H1 (cell line): ENCODE measurements at regions not wholly inside any gene's neighbourhood (a gene's known extent, or its start where the extent isn't known, plus 50 kb on each side); places are given as distances from the start of the nearest gene placed in this dataset.

Experiments
- ATF2 ChIP-seq: IDR thresholded peaks from 2 replicates; pipeline ENCODE4 v1.6.1; 2012; ENCODE audit warnings: low read length, inconsistent platforms
- ATF3 ChIP-seq: IDR thresholded peaks from 2 replicates; pipeline ENCODE4 v1.6.1; 2011; ENCODE audit warnings: low read depth, mild to moderate bottlenecking, low read length; ENCODE audit not compliant: insufficient read depth
- CHD1 ChIP-seq: IDR thresholded peaks from 2 replicates; pipeline ENCODE4 v1.6.1; 2012; ENCODE audit warnings: low read depth, low read length, improper control_type of control experiment
- CTCF ChIP-seq, 3 experiments: IDR thresholded peaks; 1 replicate in 2 of 3; 2 replicates in 1 of 3; pipeline versions ENCODE4 v1.5.1 to v1.6.1; 2011; ENCODE audit warnings: low read length in 3 of 3, mild to moderate bottlenecking in 3 of 3, inconsistent platforms in 2 of 3, low read depth in 1 of 3, moderate library complexity in 1 of 3; ENCODE audit not compliant: insufficient read depth in 1 of 3; ENCODE audit errors: control extremely low read depth in 1 of 3
- MAX ChIP-seq: IDR thresholded peaks from 2 replicates; pipeline ENCODE4 v1.6.1; 2012; ENCODE audit warnings: inconsistent platforms
- NRF1 ChIP-seq: IDR thresholded peaks from 2 replicates; pipeline ENCODE4 v1.6.1; 2011; ENCODE audit warnings: mild to moderate bottlenecking, low read depth, low read length, improper control_type of control experiment
- POLR2A ChIP-seq, 2 experiments: IDR thresholded peaks; 1 replicate in 1 of 2; 2 replicates in 1 of 2; pipeline ENCODE4 v1.6.1; 2011; ENCODE audit warnings: low read depth in 2 of 2, low read length in 2 of 2, mild to moderate bottlenecking in 2 of 2; ENCODE audit errors: control extremely low read depth in 1 of 2
- POLR2AphosphoS5 ChIP-seq: IDR thresholded peaks from 2 replicates; pipeline ENCODE4 v1.6.1; 2011; ENCODE audit warnings: low read depth, low read length
- POU5F1 ChIP-seq: IDR thresholded peaks from 2 replicates; pipeline ENCODE4 v1.6.1; 2011; ENCODE audit warnings: low read depth, mild to moderate bottlenecking, low read length, moderate library complexity
- RNF2 ChIP-seq: fragments of 200-900, 300-1000 bp; sonication (generic); IDR thresholded peaks from 2 replicates; pipeline ENCODE4 v1.7.1; 2016; ENCODE audit warnings: borderline replicate concordance, low read depth, mild to moderate bottlenecking, antibody characterized with exemption, low read length; ENCODE audit not compliant: poor library complexity, severe bottlenecking; ENCODE audit errors: missing control alignments
- TAF1 ChIP-seq: IDR thresholded peaks from 2 replicates; pipeline ENCODE4 v1.6.1; 2011; ENCODE audit warnings: mild to moderate bottlenecking, low read depth, low read length
- ZNF274 ChIP-seq: IDR thresholded peaks from 2 replicates; pipeline ENCODE4 v1.7.0; 2012; ENCODE audit warnings: low read length, borderline replicate concordance; ENCODE audit errors: extremely low read depth

- TF ChIP-seq CTCF (IDR thresholded peaks at IDR 0.05; ENCODE audit: control extremely low read depth in 1 of 3, insufficient read depth in 1 of 3, low read depth in 1 of 3, low read length in 3 of 3) (no peak), ATF3 (no peak), CHD1 (no peak), ATF2 (no peak), POLR2A (IDR thresholded peaks at IDR 0.05; ENCODE audit: control extremely low read depth in 1 of 2, low read depth in 2 of 2, low read length in 2 of 2) (no peak), ZNF274 (no peak), POLR2AphosphoS5 (no peak), TAF1 (no peak), NRF1 (no peak), RNF2 (peak; percentile 79), POU5F1 (no peak), MAX (0 out of 2 replicates have a peak, but pooled peaks have one; percentile 6)
Observed at GRCh38 chr3:43995547-43996378, 245.9 kb upstream of the TOPAZ1 start.
